Nephron (organoid): ENCODE measurements at regions not wholly inside any gene's neighbourhood (a gene's known extent, or its start where the extent isn't known, plus 50 kb on each side); places are given as distances from the start of the nearest gene placed in this dataset.

Experiments
- H3K27ac Mint-ChIP-seq, 3 experiments: 2 replicates each; pipeline ENCODE4 v1.8.0; 2020; ENCODE audit warnings: mixed read lengths in 3 of 3, mild to moderate bottlenecking in 2 of 3, moderate library complexity in 1 of 3
- H3K27me3 Mint-ChIP-seq: 2 replicates; pipeline ENCODE4 v1.8.0; 2021; ENCODE audit warnings: low read depth, mild to moderate bottlenecking, moderate library complexity, mixed read lengths
- H3K36me3 Mint-ChIP-seq: 2 replicates; pipeline ENCODE4 v1.8.0; 2020; ENCODE audit warnings: low read depth, mixed read lengths
- H3K4me1 Mint-ChIP-seq: 2 replicates; pipeline ENCODE4 v1.8.0; 2020; ENCODE audit warnings: mixed read lengths
- H3K4me3 Mint-ChIP-seq, 3 experiments: 2 replicates each; pipeline ENCODE4 v1.8.0; 2020; ENCODE audit warnings: mild to moderate bottlenecking in 3 of 3, mixed read lengths in 3 of 3, moderate library complexity in 2 of 3
- H3K9me3 Mint-ChIP-seq: 2 replicates; pipeline ENCODE4 v1.8.0; 2020; ENCODE audit warnings: mixed read lengths
- CTCF ChIP-seq, 3 experiments: fragments of 200-600 bp; sonication (generic); IDR thresholded peaks; one replicate each; pipeline ENCODE4 v1.5.0; 2021; ENCODE audit warnings: antibody characterized with exemption in 3 of 3; ENCODE audit not compliant: unreplicated experiment in 3 of 3

- H3K4me3 Mint-ChIP-seq = no peak overlapping the region
- peaks cover 3% of the 10 kb centered on the region for H3K36me3 Mint-ChIP-seq
- peaks cover 8% of the 10 kb centered on the region for H3K9me3 Mint-ChIP-seq
- H3K4me1 Mint-ChIP-seq = peaks cover 4% of the 10 kb centered on the region
- peaks cover 18% of the 10 kb centered on the region for H3K27me3 Mint-ChIP-seq
- H3K27ac Mint-ChIP-seq = no peak overlapping the region
- no peak for TF ChIP-seq CTCF (IDR thresholded peaks at IDR 0.05; ENCODE audit: unreplicated experiment in 3 of 3)
Measured at GRCh38 chr18:78634061-78634696, 345.4 kb upstream of the SALL3 start.

- Mint-ChIP-seq H3K9me3 (peaks cover 8% of the 10 kb centered on the region), H3K36me3 (peaks cover 3% of the 10 kb centered on the region), H3K4me1 (peaks cover 5% of the 10 kb centered on the region), H3K4me3 (no peak overlapping the region), H3K27ac (no peak overlapping the region), H3K27me3 (peaks cover 17% of the 10 kb centered on the region)
- no peak for TF ChIP-seq CTCF (IDR thresholded peaks at IDR 0.05; ENCODE audit: unreplicated experiment in 3 of 3)
Measured at GRCh38 chr18:78635093-78635800, 344.4 kb upstream of the SALL3 start.

- Mint-ChIP-seq H3K4me1 (peaks cover 5% of the 10 kb centered on the region), H3K27me3 (peaks cover 19% of the 10 kb centered on the region), H3K4me3 (no peak overlapping the region), H3K9me3 (peaks cover 3% of the 10 kb centered on the region), H3K36me3 (peaks cover 3% of the 10 kb centered on the region), H3K27ac (peak overlapping the region in 1 of 3 experiments; percentile 4)
- TF ChIP-seq CTCF (IDR thresholded peaks at IDR 0.05; ENCODE audit: unreplicated experiment in 3 of 3) = no peak
Measured at GRCh38 chr18:78636260-78636659, 343.4 kb upstream of the SALL3 start.

- no peak for TF ChIP-seq CTCF (IDR thresholded peaks at IDR 0.05; ENCODE audit: unreplicated experiment in 3 of 3)
- Mint-ChIP-seq H3K4me1 (peaks cover 17% of the 10 kb centered on the region), H3K36me3 (peaks cover 3% of the 10 kb centered on the region), H3K4me3 (no peak overlapping the region), H3K27me3 (peaks cover 21% of the 10 kb centered on the region), H3K27ac (no peak overlapping the region), H3K9me3 (peaks cover 3% of the 10 kb centered on the region)
Measured at GRCh38 chr18:78637442-78638402, 341.9 kb upstream of the SALL3 start.

- H3K9me3 Mint-ChIP-seq = peaks cover 3% of the 10 kb centered on the region
- H3K27ac Mint-ChIP-seq = peak overlapping the region; percentile 40 to 55 (median 47)
- peaks cover 19% of the 10 kb centered on the region for H3K4me1 Mint-ChIP-seq
- peaks cover 3% of the 10 kb centered on the region for H3K36me3 Mint-ChIP-seq
- TF ChIP-seq CTCF (IDR thresholded peaks at IDR 0.05; ENCODE audit: unreplicated experiment in 3 of 3) = no peak
- H3K27me3 Mint-ChIP-seq = peaks cover 26% of the 10 kb centered on the region
- no peak overlapping the region for H3K4me3 Mint-ChIP-seq
Measured at GRCh38 chr18:78639006-78639950, 340.3 kb upstream of the SALL3 start.
